K562 (cell line): ENCODE measurements at regions not wholly inside any gene's neighbourhood (a gene's known extent, or its start where the extent isn't known, plus 50 kb on each side); places are given as distances from the start of the nearest gene placed in this dataset.

Experiments used
- ATAC-seq: fragments of 200-7000 bp; cut with Tn5 transposase; 3 replicates; pipeline ENCODE4 v1.9.1; 2020; ENCODE audit warnings: moderate library complexity
- BruUV-seq: library from RNA; stranded (reverse); fragments of 400-500 nt; replicated peaks from 2 replicates; lab custom pipeline; 2021; lab: Mats Ljungman, UMichigan
- CTCF ChIA-PET: fragments of 300-600 bp; formaldehyde crosslinking; extraction: SDS; loops from one replicate; lab custom pipeline; 2021; ENCODE audit warnings: low intra/inter-chr PET ratio; lab: Yijun Ruan, JAX
- POLR2A ChIA-PET: fragments of 300-600, 350-650 bp; sonication (Branson Sonifier 250); formaldehyde crosslinking; extraction: SDS; loops from one replicate; lab custom pipeline; 2021; ENCODE audit warnings: antibody characterized with exemption, inconsistent platforms; lab: Yijun Ruan, JAX
- DNase-seq, 4 experiments: peaks; one replicate each; pipeline versions ENCODE4 v3.0.0 to v3.0.0-alpha.2; 2011 to 2018; ENCODE audit warnings: low spot score in 3 of 4, mixed read lengths in 3 of 4; ENCODE audit errors: extremely low read depth in 1 of 4
- FAIRE-seq: peaks from 2 replicates; lab custom pipeline; 2011; peaks lifted over from hg19 to GRCh38; lab: Jason Lieb, UNC
- H2AFZ ChIP-seq: 2 replicates; pipeline ENCODE4 v1.6.0; 2011; ENCODE audit warnings: low read depth, low read length, control low read depth, inconsistent platforms
- H3K27ac ChIP-seq: fragments of 200-600 bp; 3 replicates; pipeline ENCODE4 v1.8.0; 2011; ENCODE audit warnings: low read depth, mild to moderate bottlenecking, control low read depth, inconsistent platforms, low read length, moderate library complexity, mixed read lengths; ENCODE audit errors: extremely low read depth
- H3K27me3 ChIP-seq, 2 experiments: fragments of 300-600 bp in 1 of 2; 2 replicates in 1 of 2; 3 replicates in 1 of 2; pipeline versions ENCODE4 v1.6.0 to v1.8.0; 2011; ENCODE audit warnings: inconsistent platforms in 2 of 2, low read length in 2 of 2, mild to moderate bottlenecking in 1 of 2, mixed read lengths in 1 of 2, moderate library complexity in 1 of 2; ENCODE audit not compliant: control insufficient read depth in 2 of 2, insufficient read depth in 2 of 2
- H3K36me3 ChIP-seq: fragments of 300-600 bp; 3 replicates; pipeline ENCODE4 v1.8.0; 2011; ENCODE audit warnings: mild to moderate bottlenecking, low read length, inconsistent platforms; ENCODE audit not compliant: control insufficient read depth, insufficient read depth
- H3K4me1 ChIP-seq, 2 experiments: fragments of 200-600 bp in 1 of 2; replicated peaks in 1 of 2; 2 replicates in 1 of 2; 3 replicates in 1 of 2; pipeline versions ENCODE4 v1.5.1 to v1.8.0; 2011; ENCODE audit warnings: inconsistent platforms in 2 of 2, low read length in 2 of 2, mild to moderate bottlenecking in 1 of 2, mixed read lengths in 1 of 2, moderate library complexity in 1 of 2; ENCODE audit not compliant: control insufficient read depth in 2 of 2, insufficient read depth in 2 of 2
- H3K4me2 ChIP-seq: 2 replicates; pipeline ENCODE4 v1.6.1; 2011; ENCODE audit warnings: low read length, control low read depth, inconsistent platforms, mixed read lengths; ENCODE audit not compliant: insufficient read depth
- H3K4me3 ChIP-seq: fragments of 200-600 bp; sonication (generic), shearing (Covaris generic); 2 replicates; pipeline ENCODE4 v1.5.1; 2016; ENCODE audit warnings: control low read depth, inconsistent platforms
- H3K79me2 ChIP-seq: fragments of 200-600 bp; 3 replicates; pipeline ENCODE4 v1.8.0; 2011; ENCODE audit warnings: low read length, inconsistent platforms; ENCODE audit not compliant: control insufficient read depth, insufficient read depth
- H3K9ac ChIP-seq, 2 experiments: 2 replicates each; pipeline versions ENCODE4 v1.6.0 to v1.6.1; 2011; ENCODE audit warnings: low read depth in 2 of 2, low read length in 2 of 2, control low read depth in 1 of 2, inconsistent platforms in 1 of 2, mild to moderate bottlenecking in 1 of 2, mixed read lengths in 1 of 2; ENCODE audit not compliant: insufficient read depth in 1 of 2
- H3K9me1 ChIP-seq: one replicate; pipeline ENCODE4 v1.6.0; 2011; ENCODE audit warnings: inconsistent platforms, mild to moderate bottlenecking, low read length, moderate library complexity; ENCODE audit not compliant: control insufficient read depth, insufficient read depth
- H3K9me3 ChIP-seq: replicated peaks from 2 replicates; pipeline ENCODE4 v1.5.1; 2011; ENCODE audit warnings: low read depth, low read length, inconsistent platforms; ENCODE audit not compliant: control insufficient read depth, insufficient read depth
- H4K20me1 ChIP-seq: replicated peaks from 2 replicates; pipeline ENCODE4 v1.6.1; 2011; ENCODE audit warnings: low read length, inconsistent platforms, mixed read lengths; ENCODE audit not compliant: control insufficient read depth, insufficient read depth
- CC2D1A ChIP-seq: fragments of 450-650 bp; IDR thresholded peaks from 2 replicates; pipeline ENCODE4 v1.6.1; 2017; ENCODE audit warnings: mild to moderate bottlenecking
- HLTF ChIP-seq: fragments of 450-650 bp; IDR thresholded peaks from 2 replicates; pipeline ENCODE4 v1.6.1; 2016
- L3MBTL2 ChIP-seq: fragments of 450-650 bp; IDR thresholded peaks from 2 replicates; pipeline ENCODE4 v1.6.1; 2016; ENCODE audit warnings: mild to moderate bottlenecking, moderate library complexity
- ZKSCAN3 ChIP-seq: fragments of 250-450 bp; sonication (Bioruptor Pico); IDR thresholded peaks from 2 replicates; pipeline ENCODE4 v1.4.0; 2020
- ZNF140 ChIP-seq: fragments of 250-450 bp; sonication (Bioruptor Pico); IDR thresholded peaks from 2 replicates; pipeline ENCODE4 v1.8.0; 2021; ENCODE audit warnings: moderate library complexity, mild to moderate bottlenecking, inconsistent platforms
- ZNF324 ChIP-seq: fragments of 250-450 bp; sonication (Bioruptor Pico); IDR thresholded peaks from 2 replicates; pipeline ENCODE4 v1.4.0; 2020; ENCODE audit warnings: mild to moderate bottlenecking
- ZNF79 ChIP-seq: fragments of 250-450 bp; sonication (Bioruptor Pico); IDR thresholded peaks from 2 replicates; pipeline ENCODE4 v1.4.0; 2020; ENCODE audit warnings: low read depth, mild to moderate bottlenecking, moderate library complexity
- WGBS: fragments of 100-300 bp; shearing (Covaris generic); methylation state at CpG from one replicate; pipeline ENCODE4 v1.1.6; 2016; ENCODE audit warnings: low coverage, mixed read lengths; ENCODE audit not compliant: insufficient coverage; ENCODE audit errors: missing lambda C conversion rate; 5-methylcytosine and 5-hydroxymethylcytosine counted together
- in situ Hi-C: fragments of 300-500 bp; cut with MboI; formaldehyde crosslinking; loops from 4 replicates; pipeline ENCODE4 v1.15.0; 2018; ENCODE audit warnings: inconsistent platforms, mixed read lengths
- intact Hi-C: fragments of 100-400 bp; cut with micrococcal nuclease; formaldehyde crosslinking; loops from 2 replicates; pipeline ENCODE4 v1.14.2; 2022
- TF ChIP-seq, protein P1 (sequence below): fragments of 450-650 bp; IDR thresholded peaks from 2 replicates; pipeline ENCODE4 v1.6.1; 2017; ENCODE audit warnings: mild to moderate bottlenecking, moderate library complexity
- TF ChIP-seq, protein P2 (sequence below): sonication (generic); formaldehyde crosslinking; IDR thresholded peaks from 2 replicates; pipeline ENCODE4 v1.8.0; 2022; ENCODE audit warnings: missing genetic modification reagents, mild to moderate bottlenecking, borderline replicate concordance

DNA sequence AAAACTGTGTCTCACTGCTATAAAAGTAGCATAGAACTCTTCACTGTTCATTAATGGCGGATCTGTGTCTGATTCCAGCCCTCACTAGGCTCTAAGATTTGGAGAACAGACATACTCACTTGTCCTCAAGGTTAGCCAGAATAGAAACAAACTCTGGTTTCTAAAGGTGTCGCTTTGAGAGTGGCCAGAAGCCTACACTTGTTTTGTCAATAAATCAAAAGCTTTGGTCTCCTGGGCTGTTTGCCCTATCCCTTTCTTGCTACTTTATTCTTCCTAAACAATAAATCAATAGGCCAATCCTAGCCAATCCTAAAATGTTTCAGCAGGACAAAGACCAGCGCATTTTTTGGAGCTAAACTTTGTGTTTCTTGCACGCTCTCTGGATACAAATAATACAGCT is 1064.6 kb upstream of the CHAC2 start:
- H3K27me3 ChIP-seq = no peaks in the 10 kb centered on the region
- no peak for FAIRE-seq
- no peaks in the 10 kb centered on the region for H4K20me1 ChIP-seq
- no peaks in the 10 kb centered on the region for H3K79me2 ChIP-seq
- no peak for DNase-seq
- no peak overlapping the region for H3K4me2 ChIP-seq
- in situ Hi-C loops (no loop called here), intact Hi-C loops (no loop called here)
- H3K4me1 ChIP-seq = no peaks in the 10 kb centered on the region
- no peak overlapping the region for H3K4me3 ChIP-seq
- TF ChIP-seq ZNF324 (no peak), CC2D1A (no peak), ZNF79 (CRISPR knock-in tag) (no peak), ZKSCAN3 (CRISPR knock-in tag) (no peak), HLTF (no peak), L3MBTL2 (no peak), ZNF140 (CRISPR knock-in tag) (no peak)
- TF ChIP-seq, protein P1, sequence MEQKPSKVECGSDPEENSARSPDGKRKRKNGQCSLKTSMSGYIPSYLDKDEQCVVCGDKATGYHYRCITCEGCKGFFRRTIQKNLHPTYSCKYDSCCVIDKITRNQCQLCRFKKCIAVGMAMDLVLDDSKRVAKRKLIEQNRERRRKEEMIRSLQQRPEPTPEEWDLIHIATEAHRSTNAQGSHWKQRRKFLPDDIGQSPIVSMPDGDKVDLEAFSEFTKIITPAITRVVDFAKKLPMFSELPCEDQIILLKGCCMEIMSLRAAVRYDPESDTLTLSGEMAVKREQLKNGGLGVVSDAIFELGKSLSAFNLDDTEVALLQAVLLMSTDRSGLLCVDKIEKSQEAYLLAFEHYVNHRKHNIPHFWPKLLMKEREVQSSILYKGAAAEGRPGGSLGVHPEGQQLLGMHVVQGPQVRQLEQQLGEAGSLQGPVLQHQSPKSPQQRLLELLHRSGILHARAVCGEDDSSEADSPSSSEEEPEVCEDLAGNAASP = no peak
- TF ChIP-seq, protein P2, sequence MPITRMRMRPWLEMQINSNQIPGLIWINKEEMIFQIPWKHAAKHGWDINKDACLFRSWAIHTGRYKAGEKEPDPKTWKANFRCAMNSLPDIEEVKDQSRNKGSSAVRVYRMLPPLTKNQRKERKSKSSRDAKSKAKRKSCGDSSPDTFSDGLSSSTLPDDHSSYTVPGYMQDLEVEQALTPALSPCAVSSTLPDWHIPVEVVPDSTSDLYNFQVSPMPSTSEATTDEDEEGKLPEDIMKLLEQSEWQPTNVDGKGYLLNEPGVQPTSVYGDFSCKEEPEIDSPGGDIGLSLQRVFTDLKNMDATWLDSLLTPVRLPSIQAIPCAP (CRISPR knock-in tag) = no peak
- ATAC-seq = no peak
- no peaks in the 10 kb centered on the region; the same call in 1 of the 2 replicates for H3K9me3 ChIP-seq
- H3K9ac ChIP-seq = no peak overlapping the region
- no peak overlapping the region for H3K27ac ChIP-seq
- ChIA-PET POLR2A (no interaction called here), CTCF (no interaction called here)
- no TSS peak for BruUV-seq
- no peak overlapping the region for H2AFZ ChIP-seq
- no peaks in the 10 kb centered on the region for H3K9me1 ChIP-seq
- 0% methylated on average over 4 of the region's 4 CpGs for WGBS
- no peaks in the 10 kb centered on the region for H3K36me3 ChIP-seq
